ENCODE measurements at regions not wholly inside any gene's neighbourhood (a gene's known extent, or its start where the extent isn't known, plus 50 kb on each side); places are given as distances from the start of the nearest gene placed in this dataset.

DNA sequence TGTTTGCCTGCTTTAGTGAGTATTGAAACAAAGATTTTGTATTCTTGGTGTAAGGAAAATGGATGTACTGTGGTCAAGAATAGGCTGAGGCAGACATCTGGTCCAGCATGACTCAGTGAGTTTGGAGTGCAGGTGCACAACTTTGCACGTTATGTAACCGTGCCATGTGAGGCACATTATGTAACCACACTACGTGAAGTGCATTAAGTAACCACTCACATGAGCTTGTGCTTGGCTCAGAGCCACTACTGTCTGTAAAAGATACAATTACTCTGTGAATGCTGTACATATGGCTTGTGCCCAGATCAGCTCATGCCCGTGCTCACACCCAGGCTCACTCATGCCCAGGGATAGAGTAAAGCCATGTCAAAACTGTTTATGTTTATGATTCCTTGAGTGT, 216.8 kb downstream of the CTH start:
- TF ChIP-seq, protein P1, sequence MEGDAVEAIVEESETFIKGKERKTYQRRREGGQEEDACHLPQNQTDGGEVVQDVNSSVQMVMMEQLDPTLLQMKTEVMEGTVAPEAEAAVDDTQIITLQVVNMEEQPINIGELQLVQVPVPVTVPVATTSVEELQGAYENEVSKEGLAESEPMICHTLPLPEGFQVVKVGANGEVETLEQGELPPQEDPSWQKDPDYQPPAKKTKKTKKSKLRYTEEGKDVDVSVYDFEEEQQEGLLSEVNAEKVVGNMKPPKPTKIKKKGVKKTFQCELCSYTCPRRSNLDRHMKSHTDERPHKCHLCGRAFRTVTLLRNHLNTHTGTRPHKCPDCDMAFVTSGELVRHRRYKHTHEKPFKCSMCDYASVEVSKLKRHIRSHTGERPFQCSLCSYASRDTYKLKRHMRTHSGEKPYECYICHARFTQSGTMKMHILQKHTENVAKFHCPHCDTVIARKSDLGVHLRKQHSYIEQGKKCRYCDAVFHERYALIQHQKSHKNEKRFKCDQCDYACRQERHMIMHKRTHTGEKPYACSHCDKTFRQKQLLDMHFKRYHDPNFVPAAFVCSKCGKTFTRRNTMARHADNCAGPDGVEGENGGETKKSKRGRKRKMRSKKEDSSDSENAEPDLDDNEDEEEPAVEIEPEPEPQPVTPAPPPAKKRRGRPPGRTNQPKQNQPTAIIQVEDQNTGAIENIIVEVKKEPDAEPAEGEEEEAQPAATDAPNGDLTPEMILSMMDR (IDR thresholded peaks at IDR 0.05): no peak
- H3K27me3 ChIP-seq: no peaks in the 10 kb centered on the region
- peak; percentile 76 for ATAC-seq
- peak in 1 of 4 donors; percentile 37 for DNase-seq
- no peak overlapping the region for H3K27ac ChIP-seq
- H3K36me3 ChIP-seq: no peaks in the 10 kb centered on the region
- H3K4me1 ChIP-seq: no peaks in the 10 kb centered on the region
- H3K4me3 ChIP-seq: no peak overlapping the region
- H3K9me3 ChIP-seq: peaks cover 0 to 2% of the 10 kb centered on the region in 2 donors
- intact Hi-C loops (cut with DNase I): no loop called here

DNA sequence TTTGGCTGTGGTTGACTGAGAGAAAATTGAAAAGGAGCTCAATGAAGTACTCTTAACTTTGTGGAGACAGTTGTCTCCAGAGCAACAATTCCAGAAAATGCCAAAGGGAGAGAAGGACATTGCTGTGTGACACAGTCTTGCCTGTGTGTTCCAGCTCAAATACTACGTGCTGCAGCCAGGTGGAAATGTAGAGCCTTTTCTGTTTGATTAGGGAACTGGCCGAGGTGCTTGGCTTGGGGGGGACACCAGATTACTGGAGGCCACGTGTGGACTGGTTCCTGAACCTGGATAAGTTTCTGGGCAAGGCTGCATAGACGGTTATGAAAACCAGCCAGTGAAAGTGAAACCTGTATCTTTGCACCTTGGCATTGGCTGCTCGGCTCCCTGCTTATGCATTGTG, 217.9 kb downstream of the CTH start:
- Histone ChIP-seq H3K36me3 (no peaks in the 10 kb centered on the region), H3K27ac (no peak overlapping the region), H3K4me3 (no peak overlapping the region), H3K4me1 (no peaks in the 10 kb centered on the region), H3K9me3 (peaks cover 0 to 2% of the 10 kb centered on the region in 2 donors), H3K27me3 (no peaks in the 10 kb centered on the region)
- TF ChIP-seq, protein P1 (IDR thresholded peaks at IDR 0.05): no peak
- DNase-seq: no peak
- ATAC-seq: no peak
- intact Hi-C loops (cut with DNase I): no loop called here

DNA sequence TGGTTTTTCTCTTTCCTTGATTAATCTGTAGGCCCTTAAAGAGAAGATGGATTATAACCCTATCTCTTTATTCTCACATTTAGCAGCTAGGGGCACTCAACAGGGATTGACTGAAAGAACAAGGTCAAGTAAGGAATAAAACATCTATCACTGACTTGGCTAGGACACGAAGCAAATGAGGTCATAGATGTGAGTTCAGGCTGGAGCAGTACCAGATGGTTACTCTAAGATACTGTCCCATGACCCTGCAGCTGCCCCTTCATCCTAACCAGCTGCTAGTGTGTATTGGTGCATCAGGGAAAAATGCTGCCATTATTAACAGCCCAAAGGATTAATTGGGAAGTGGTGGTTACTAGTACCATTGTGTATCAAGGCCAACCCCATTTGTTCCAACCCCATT, 221.9 kb downstream of the CTH start:
- DNase-seq (no peak), ATAC-seq (no peak)
- no peak overlapping the region for H3K4me3 ChIP-seq
- TF ChIP-seq, protein P1 (IDR thresholded peaks at IDR 0.05): no peak
- no peak overlapping the region for H3K27ac ChIP-seq
- no peaks in the 10 kb centered on the region for H3K4me1 ChIP-seq
- no peaks in the 10 kb centered on the region for H3K36me3 ChIP-seq
- intact Hi-C loops (cut with DNase I): no loop called here
- no peaks in the 10 kb centered on the region for H3K27me3 ChIP-seq
- H3K9me3 ChIP-seq: peaks cover 0 to 2% of the 10 kb centered on the region in 2 donors

DNA sequence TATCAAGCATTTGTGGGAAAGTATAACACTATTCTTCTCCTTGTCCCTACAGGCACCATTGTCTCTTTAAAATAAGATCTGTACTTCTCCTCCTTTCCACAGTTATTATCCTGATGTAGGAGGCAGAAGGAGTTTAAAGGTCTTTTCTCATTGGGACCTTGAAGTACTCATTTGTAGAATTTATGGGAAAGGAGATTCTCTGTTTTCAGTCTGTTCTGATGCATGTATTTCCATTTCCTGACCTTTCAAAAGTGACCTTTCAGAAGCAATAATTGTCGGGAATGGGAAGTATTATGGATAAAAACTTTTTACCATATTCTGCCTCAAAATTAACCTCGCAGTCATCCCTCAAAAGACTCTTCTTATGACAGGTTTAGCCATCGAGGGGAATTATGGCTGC, 224.8 kb downstream of the CTH start:
- no peaks in the 10 kb centered on the region for H3K27me3 ChIP-seq
- H3K4me3 ChIP-seq: no peak overlapping the region
- H3K36me3 ChIP-seq: no peaks in the 10 kb centered on the region
- ATAC-seq: no peak
- H3K4me1 ChIP-seq: no peaks in the 10 kb centered on the region
- no peak for DNase-seq
- H3K9me3 ChIP-seq: no peaks in the 10 kb centered on the region
- H3K27ac ChIP-seq: no peak overlapping the region
- intact Hi-C loops (cut with DNase I): no loop called here
- TF ChIP-seq, protein P1 (IDR thresholded peaks at IDR 0.05): no peak

DNA sequence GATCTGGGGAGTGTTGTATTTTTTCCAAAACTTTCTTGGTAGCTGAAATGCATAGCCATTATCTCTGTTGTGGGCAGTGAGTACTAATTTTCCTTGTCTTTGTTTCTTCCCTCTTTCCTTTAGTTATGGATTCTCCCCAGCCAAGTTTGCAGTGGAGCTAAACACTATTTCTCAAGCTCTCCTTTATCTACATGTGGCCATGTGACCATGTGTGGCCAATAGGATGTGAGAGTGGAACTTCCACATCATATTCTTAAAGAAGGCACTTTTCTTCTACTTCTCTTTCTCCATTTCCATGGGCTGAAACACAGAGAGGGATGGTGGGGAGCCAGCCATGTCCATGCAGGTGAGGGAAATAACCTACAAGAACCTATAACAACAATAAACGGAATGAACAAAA, 230.8 kb downstream of the CTH start:
- H3K4me3 ChIP-seq: no peak overlapping the region
- intact Hi-C loops (cut with DNase I): no loop called here

More for the DNA sequence above, 230.8 kb downstream of the CTH start:
- H3K4me1 ChIP-seq: no peaks in the 10 kb centered on the region
- H3K36me3 ChIP-seq: no peaks in the 10 kb centered on the region
- no peaks in the 10 kb centered on the region for H3K27me3 ChIP-seq
- TF ChIP-seq, protein P1 (IDR thresholded peaks at IDR 0.05): no peak
- DNase-seq (no peak), ATAC-seq (no peak)
- no peaks in the 10 kb centered on the region for H3K9me3 ChIP-seq
- H3K27ac ChIP-seq: no peak overlapping the region
